Keratinocyte (primary cell): ENCODE measurements at regions not wholly inside any gene's neighbourhood (a gene's known extent, or its start where the extent isn't known, plus 50 kb on each side); places are given as distances from the start of the nearest gene placed in this dataset.

ENCODE experiments used
- DNase-seq: peaks from one replicate; pipeline ENCODE4 v3.0.0-alpha.2; 2011; ENCODE audit warnings: low read depth, missing footprints, low spot score
- FAIRE-seq: peaks from 2 replicates; lab custom pipeline; 2011; peaks lifted over from hg19 to GRCh38; lab: Jason Lieb, UNC
- H2AFZ ChIP-seq: 2 replicates; pipeline ENCODE4 v1.6.0; 2012; ENCODE audit warnings: low read length, control low read depth, inconsistent platforms; ENCODE audit not compliant: control insufficient read depth
- H3K27ac ChIP-seq: 2 replicates; pipeline ENCODE4 v1.5.1; 2011; ENCODE audit warnings: low read length; ENCODE audit not compliant: control insufficient read depth, insufficient read depth
- H3K27me3 ChIP-seq: 3 replicates; pipeline ENCODE4 v1.6.0; 2011; ENCODE audit warnings: low read length; ENCODE audit not compliant: control insufficient read depth, insufficient read depth; ENCODE audit errors: extremely low read depth
- H3K36me3 ChIP-seq, 2 experiments: 2 replicates in 1 of 2; 3 replicates in 1 of 2; pipeline ENCODE4 v1.5.1; 2011; ENCODE audit warnings: low read length in 2 of 2, mild to moderate bottlenecking in 1 of 2; ENCODE audit not compliant: control insufficient read depth in 2 of 2, insufficient read depth in 2 of 2; ENCODE audit errors: extremely low read depth in 1 of 2
- H3K4me1 ChIP-seq: 3 replicates; pipeline ENCODE4 v1.5.1; 2011; ENCODE audit warnings: low read length; ENCODE audit not compliant: control insufficient read depth, insufficient read depth; ENCODE audit errors: extremely low read depth
- H3K4me2 ChIP-seq: 3 replicates; pipeline ENCODE4 v1.6.0; 2011; ENCODE audit warnings: low read depth, low read length; ENCODE audit not compliant: control insufficient read depth, insufficient read depth; ENCODE audit errors: extremely low read depth
- H3K4me3 ChIP-seq, 3 experiments: fragments of 200-600 bp in 1 of 3; sonication (generic) in 1 of 3; 2 replicates in 2 of 3; 3 replicates in 1 of 3; pipeline ENCODE4 v1.5.1; 2011 to 2016; ENCODE audit warnings: low read length in 3 of 3, mild to moderate bottlenecking in 3 of 3, control low read depth in 2 of 3, inconsistent platforms in 1 of 3, low read depth in 1 of 3, mixed read lengths in 1 of 3, mixed run types in 1 of 3, moderate library complexity in 1 of 3; ENCODE audit not compliant: control insufficient read depth in 2 of 3, insufficient read depth in 2 of 3; ENCODE audit errors: extremely low read depth in 1 of 3
- H3K79me2 ChIP-seq: 2 replicates; pipeline ENCODE4 v1.6.0; 2012; ENCODE audit warnings: low read length; ENCODE audit not compliant: control insufficient read depth, insufficient read depth
- H3K9ac ChIP-seq: 3 replicates; pipeline ENCODE4 v1.6.0; 2011; ENCODE audit warnings: low read length; ENCODE audit not compliant: control insufficient read depth, insufficient read depth; ENCODE audit errors: extremely low read depth
- H3K9me1 ChIP-seq: 3 replicates; pipeline ENCODE4 v1.6.0; 2011; ENCODE audit warnings: low read length; ENCODE audit not compliant: control insufficient read depth, insufficient read depth; ENCODE audit errors: extremely low read depth
- H3K9me3 ChIP-seq: 2 replicates; pipeline ENCODE4 v1.5.1; 2012; ENCODE audit warnings: low read depth, low read length; ENCODE audit not compliant: control insufficient read depth
- H4K20me1 ChIP-seq: 3 replicates; pipeline ENCODE4 v1.6.0; 2011; ENCODE audit warnings: low read length; ENCODE audit not compliant: control insufficient read depth, insufficient read depth; ENCODE audit errors: extremely low read depth
- EZH2 ChIP-seq: IDR thresholded peaks from one replicate; pipeline ENCODE4 v1.6.1; 2012; ENCODE audit warnings: inconsistent platforms, mild to moderate bottlenecking, low read length, moderate library complexity
- dilution Hi-C: fragments of 300-500 bp; cut with MboI; formaldehyde crosslinking; loops from one replicate; pipeline ENCODE4 v1.7.0; 2020; ENCODE audit warnings: low sequenced_read_pairs; ENCODE audit not compliant: extremely low pct_ligation_motif_present
- TF ChIP-seq, protein P1 (sequence below), 3 experiments: IDR thresholded peaks in 1 of 3; conservative IDR thresholded peaks in 1 of 3; optimal IDR thresholded peaks in 1 of 3; 2 replicates in 2 of 3; 3 replicates in 1 of 3; pipeline versions ENCODE3 to v1.5.1; 2011; ENCODE audit warnings: low read length in 3 of 3, mild to moderate bottlenecking in 3 of 3, moderate library complexity in 2 of 3, control low read depth in 1 of 3, inconsistent platforms in 1 of 3; ENCODE audit not compliant: insufficient read depth in 2 of 3; ENCODE audit errors: extremely low read depth in 1 of 3

DNA sequence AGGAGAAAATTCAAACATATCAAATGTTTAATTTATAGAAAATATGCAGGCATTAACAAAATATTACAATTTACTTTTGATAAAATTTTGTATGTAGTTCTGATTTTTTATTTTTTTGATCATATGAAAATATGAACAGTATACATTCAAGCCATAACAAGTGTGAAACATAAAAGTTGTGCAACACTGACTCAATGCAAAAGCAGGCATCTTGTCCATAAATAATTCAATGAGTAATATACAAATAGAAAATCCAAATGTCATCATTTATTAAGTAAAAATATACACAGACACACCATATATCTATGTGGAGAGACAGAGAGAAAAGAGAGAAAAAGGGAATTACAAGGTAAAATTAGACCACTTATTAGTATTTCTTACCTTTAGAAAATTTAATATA is 1183.9 kb downstream of the SLITRK1 start:
- TF ChIP-seq, protein P1, sequence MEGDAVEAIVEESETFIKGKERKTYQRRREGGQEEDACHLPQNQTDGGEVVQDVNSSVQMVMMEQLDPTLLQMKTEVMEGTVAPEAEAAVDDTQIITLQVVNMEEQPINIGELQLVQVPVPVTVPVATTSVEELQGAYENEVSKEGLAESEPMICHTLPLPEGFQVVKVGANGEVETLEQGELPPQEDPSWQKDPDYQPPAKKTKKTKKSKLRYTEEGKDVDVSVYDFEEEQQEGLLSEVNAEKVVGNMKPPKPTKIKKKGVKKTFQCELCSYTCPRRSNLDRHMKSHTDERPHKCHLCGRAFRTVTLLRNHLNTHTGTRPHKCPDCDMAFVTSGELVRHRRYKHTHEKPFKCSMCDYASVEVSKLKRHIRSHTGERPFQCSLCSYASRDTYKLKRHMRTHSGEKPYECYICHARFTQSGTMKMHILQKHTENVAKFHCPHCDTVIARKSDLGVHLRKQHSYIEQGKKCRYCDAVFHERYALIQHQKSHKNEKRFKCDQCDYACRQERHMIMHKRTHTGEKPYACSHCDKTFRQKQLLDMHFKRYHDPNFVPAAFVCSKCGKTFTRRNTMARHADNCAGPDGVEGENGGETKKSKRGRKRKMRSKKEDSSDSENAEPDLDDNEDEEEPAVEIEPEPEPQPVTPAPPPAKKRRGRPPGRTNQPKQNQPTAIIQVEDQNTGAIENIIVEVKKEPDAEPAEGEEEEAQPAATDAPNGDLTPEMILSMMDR (optimal IDR thresholded peaks at IDR 0.05 in 1 of 3, IDR thresholded peaks at IDR 0.05 in 1 of 3, conservative IDR thresholded peaks at IDR 0.05 in 1 of 3; ENCODE audit: extremely low read depth in 1 of 3, insufficient read depth in 2 of 3, low read length in 3 of 3): no peak
- no peak for TF ChIP-seq EZH2
- Histone ChIP-seq H3K36me3 (no peaks in the 10 kb centered on the region), H3K79me2 (no peaks in the 10 kb centered on the region), H2AFZ (no peak overlapping the region), H3K27ac (no peak overlapping the region), H3K4me2 (no peak overlapping the region), H3K9ac (no peak overlapping the region), H3K9me1 (no peaks in the 10 kb centered on the region), H3K27me3 (no peaks in the 10 kb centered on the region), H4K20me1 (no peaks in the 10 kb centered on the region), H3K9me3 (no peaks in the 10 kb centered on the region), H3K4me1 (no peaks in the 10 kb centered on the region), H3K4me3 (no peak overlapping the region)
- FAIRE-seq (no peak), DNase-seq (no peak)
- dilution Hi-C loops: no loop called here

DNA sequence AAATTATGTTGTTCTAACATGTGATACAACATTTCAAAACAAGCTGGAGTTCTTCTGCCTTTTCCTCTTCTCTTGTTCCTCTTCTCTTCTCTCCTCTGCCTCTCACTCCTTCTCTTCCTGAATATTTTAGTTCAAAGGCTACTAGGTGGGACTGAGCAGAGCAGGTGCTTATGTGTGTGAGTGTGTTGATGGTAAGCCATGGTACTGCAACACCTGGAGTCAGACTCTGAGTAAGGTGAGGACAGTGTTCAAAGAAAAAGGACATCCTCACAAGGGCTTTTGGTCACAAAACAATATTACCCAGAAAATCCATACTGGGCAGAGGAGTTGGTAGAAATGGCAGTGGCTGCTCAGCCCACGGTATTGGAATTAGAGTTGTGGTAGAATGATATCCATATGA is 1188.7 kb downstream of the SLITRK1 start:
- no peaks in the 10 kb centered on the region for H3K79me2 ChIP-seq
- no peak overlapping the region for H3K27ac ChIP-seq
- H3K27me3 ChIP-seq: no peaks in the 10 kb centered on the region
- H2AFZ ChIP-seq: no peak overlapping the region
- TF ChIP-seq, protein P1 (optimal IDR thresholded peaks at IDR 0.05 in 1 of 3, IDR thresholded peaks at IDR 0.05 in 1 of 3, conservative IDR thresholded peaks at IDR 0.05 in 1 of 3; ENCODE audit: extremely low read depth in 1 of 3, insufficient read depth in 2 of 3, low read length in 3 of 3): no peak
- no peak for TF ChIP-seq EZH2
- dilution Hi-C loops: no loop called here
- no peak overlapping the region for H3K4me3 ChIP-seq
- no peaks in the 10 kb centered on the region for H3K9me3 ChIP-seq
- no peaks in the 10 kb centered on the region for H3K4me1 ChIP-seq
- no peaks in the 10 kb centered on the region for H3K36me3 ChIP-seq
- H3K9ac ChIP-seq: no peak overlapping the region
- DNase-seq (no peak), FAIRE-seq (no peak)
- no peak overlapping the region for H3K4me2 ChIP-seq
- H4K20me1 ChIP-seq: no peaks in the 10 kb centered on the region
- no peaks in the 10 kb centered on the region for H3K9me1 ChIP-seq
